C4-2B (cell line): ENCODE measurements at regions not wholly inside any gene's neighbourhood (a gene's known extent, or its start where the extent isn't known, plus 50 kb on each side); places are given as distances from the start of the nearest gene placed in this dataset.

ENCODE experiments used
- H3K27ac ChIP-seq: fragments of 450-650 bp; 2 replicates; pipeline ENCODE4 v1.5.1; 2017
- CTCF ChIP-seq: fragments of 450-650 bp; conservative IDR thresholded peaks from 2 replicates; pipeline ENCODE4 v1.5.1; 2017; ENCODE audit warnings: mild to moderate bottlenecking
- ZFX ChIP-seq: fragments of 450-650 bp; IDR thresholded peaks from 2 replicates; pipeline ENCODE4 v1.6.1; 2017

DNA sequence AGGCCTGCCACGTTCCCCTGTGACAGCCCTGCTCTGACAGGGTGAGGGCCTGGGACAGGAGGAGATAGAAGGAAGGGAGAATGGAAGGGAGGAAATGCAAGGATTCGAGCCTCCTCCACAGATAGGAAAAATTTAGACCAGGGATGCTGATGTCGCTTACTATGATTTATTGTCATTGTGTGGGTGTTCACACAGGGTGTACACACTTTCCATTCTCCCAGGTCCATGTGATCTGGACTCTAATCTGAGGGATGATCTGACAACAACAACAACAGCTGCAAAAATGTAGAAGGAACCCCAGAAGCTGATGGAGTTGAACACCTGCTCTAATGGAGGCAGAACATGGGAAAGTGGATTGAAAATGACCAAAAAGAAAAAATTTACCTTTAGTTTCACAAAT, 231.7 kb upstream of the TNP1 start:
- peak overlapping the region; percentile 72; the same call in 1 of the 2 replicates for H3K27ac ChIP-seq
- TF ChIP-seq ZFX, result no peak
- TF ChIP-seq CTCF, result no peak

DNA sequence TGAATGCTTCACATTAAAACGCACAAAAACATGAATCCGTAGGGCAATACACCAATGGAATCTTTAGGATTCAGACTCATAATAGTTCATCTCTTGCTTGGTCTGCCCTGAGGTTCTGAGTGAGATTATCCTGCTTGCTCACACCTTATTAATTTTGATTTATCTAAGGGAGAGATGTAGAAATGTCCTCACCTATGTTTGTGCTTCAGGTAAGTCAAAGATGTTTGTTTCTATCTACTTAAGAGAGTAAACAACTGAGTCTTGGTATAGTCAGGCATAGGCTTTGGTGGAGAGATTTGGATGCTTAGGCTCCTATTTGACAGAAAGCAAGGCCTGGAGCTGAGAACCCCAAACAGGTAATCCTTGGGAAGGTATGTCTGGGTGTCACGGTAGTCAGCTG, 231.0 kb upstream of the TNP1 start:
- TF ChIP-seq CTCF, result no peak
- TF ChIP-seq ZFX, result no peak
- no peak overlapping the region; the same call in 1 of the 2 replicates for H3K27ac ChIP-seq

DNA sequence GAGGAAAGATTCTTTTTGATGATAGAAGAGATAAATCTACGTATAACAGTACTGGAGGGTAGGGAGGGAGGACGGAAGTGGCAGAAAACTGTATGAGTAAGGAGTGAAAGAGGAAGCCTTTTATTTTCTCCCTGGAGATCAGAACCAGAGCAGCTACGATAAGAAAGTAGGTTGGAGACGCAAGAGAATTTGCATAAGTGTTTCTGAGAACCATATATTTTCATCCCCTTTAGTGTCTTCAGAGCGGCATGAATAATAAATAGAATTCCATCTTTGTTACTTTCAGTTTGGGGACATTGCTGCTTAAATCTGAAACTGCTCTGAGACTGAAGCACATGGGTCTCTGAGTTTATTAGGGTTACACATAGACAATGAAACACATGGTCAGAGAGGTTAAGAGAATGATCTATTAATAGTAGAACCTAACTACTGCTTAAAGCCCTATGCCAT, 230.2 kb upstream of the TNP1 start:
- TF ChIP-seq CTCF (no peak), ZFX (no peak)
- H3K27ac ChIP-seq, result no peak overlapping the region

- no peak for TF ChIP-seq CTCF
- no peak for TF ChIP-seq ZFX
- H3K27ac ChIP-seq, result no peak overlapping the region
Observed at GRCh38 chr2:217086718-217087117, 226.9 kb upstream of the TNP1 start.

DNA sequence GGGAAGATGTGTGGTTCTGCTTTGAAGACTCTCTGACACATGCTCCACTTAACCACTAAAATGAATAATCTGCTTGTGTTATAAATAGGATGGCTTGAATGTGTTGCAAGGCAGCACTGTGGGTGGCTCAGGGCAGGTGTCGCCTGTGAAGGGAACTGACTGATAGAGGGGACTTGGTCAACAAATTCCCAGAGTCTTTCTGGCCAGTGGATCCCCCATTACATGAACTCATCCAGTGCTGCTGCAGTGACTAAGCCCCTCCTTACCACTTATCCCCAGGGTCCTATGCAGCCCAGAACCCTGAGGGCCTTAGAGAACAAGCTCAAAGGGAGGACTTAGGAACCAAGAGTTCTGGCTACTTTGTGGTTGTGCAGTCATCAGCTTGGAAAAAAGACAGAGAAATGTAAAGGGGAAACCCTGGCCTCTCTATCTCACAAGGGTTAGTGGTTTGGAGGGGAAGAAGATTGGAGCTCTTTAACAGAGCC, 226.2 kb upstream of the TNP1 start:
- no peak overlapping the region for H3K27ac ChIP-seq
- TF ChIP-seq ZFX, result no peak
- no peak for TF ChIP-seq CTCF

- no peak overlapping the region for H3K27ac ChIP-seq
- TF ChIP-seq CTCF (no peak), ZFX (no peak)
Observed at GRCh38 chr2:217085543-217085942, 225.7 kb upstream of the TNP1 start.

- no peak overlapping the region for H3K27ac ChIP-seq
- TF ChIP-seq ZFX, result no peak
- no peak for TF ChIP-seq CTCF
Observed at GRCh38 chr2:217081799-217082198, 221.9 kb upstream of the TNP1 start.
